Endodermal cell (in vitro differentiated cells): ENCODE measurements at regions not wholly inside any gene's neighbourhood (a gene's known extent, or its start where the extent isn't known, plus 50 kb on each side); places are given as distances from the start of the nearest gene placed in this dataset.

ENCODE experiments used
- DNase-seq: peaks from one replicate; pipeline ENCODE4 v3.0.0-alpha.2; 2017
- H3K27ac ChIP-seq: 2 replicates; pipeline ENCODE4 v1.5.1; 2013; ENCODE audit warnings: mild to moderate bottlenecking, low read depth, low read length, moderate library complexity
- H3K27me3 ChIP-seq: 2 replicates; pipeline ENCODE4 v1.6.1; 2013; ENCODE audit warnings: mild to moderate bottlenecking, low read length, moderate library complexity; ENCODE audit not compliant: insufficient read depth, control insufficient read depth, poor library complexity, severe bottlenecking
- H3K36me3 ChIP-seq: 2 replicates; pipeline ENCODE4 v1.7.0; 2013; ENCODE audit warnings: mild to moderate bottlenecking, low read length, moderate library complexity; ENCODE audit not compliant: control insufficient read depth, insufficient read depth
- H3K4me1 ChIP-seq: one replicate; pipeline ENCODE4 v1.7.0; 2013; ENCODE audit warnings: low read length; ENCODE audit not compliant: control insufficient read depth, insufficient read depth
- H3K4me3 ChIP-seq: 2 replicates; pipeline ENCODE4 v1.5.1; 2013; ENCODE audit warnings: mild to moderate bottlenecking, low read length, moderate library complexity
- H3K9ac ChIP-seq: 2 replicates; pipeline ENCODE4 v1.6.1; 2013; ENCODE audit warnings: mild to moderate bottlenecking, low read length, moderate library complexity; ENCODE audit not compliant: poor library complexity, severe bottlenecking; ENCODE audit errors: extremely low read depth
- H3K9me3 ChIP-seq: 2 replicates; pipeline ENCODE4 v1.6.1; 2013; ENCODE audit warnings: mild to moderate bottlenecking, low read length, moderate library complexity; ENCODE audit not compliant: control insufficient read depth
- H3K27ac Mint-ChIP-seq: 2 replicates; pipeline ENCODE4 v1.8.0; 2020; ENCODE audit warnings: mixed read lengths
- H3K27me3 Mint-ChIP-seq: 2 replicates; pipeline ENCODE4 v1.8.0; 2021; ENCODE audit warnings: mild to moderate bottlenecking, mixed read lengths; ENCODE audit not compliant: insufficient read depth
- H3K36me3 Mint-ChIP-seq: 2 replicates; pipeline ENCODE4 v1.8.0; 2020; ENCODE audit warnings: low read depth, mixed read lengths
- H3K4me1 Mint-ChIP-seq: 2 replicates; pipeline ENCODE4 v1.8.0; 2020; ENCODE audit warnings: mixed read lengths
- H3K4me3 Mint-ChIP-seq: 2 replicates; pipeline ENCODE4 v1.8.0; 2020; ENCODE audit warnings: mild to moderate bottlenecking, moderate library complexity, mixed read lengths
- H3K9me3 Mint-ChIP-seq: 2 replicates; pipeline ENCODE4 v1.8.0; 2020; ENCODE audit warnings: mild to moderate bottlenecking, mixed read lengths
- WGBS, 2 experiments: methylation state at CpG; one replicate each; pipeline versions ENCODE4 v1.1.5 to v1.1.7; 2013; ENCODE audit warnings: missing lambda C conversion rate in 2 of 2, mixed read lengths in 1 of 2; ENCODE audit not compliant: insufficient coverage in 1 of 2, insufficient read length in 1 of 2; 5-methylcytosine and 5-hydroxymethylcytosine counted together
- TF ChIP-seq, protein P1 (sequence below): fragments of 200-600 bp; sonication (generic); conservative IDR thresholded peaks from 2 replicates; pipeline ENCODE4 v1.5.0; 2021; ENCODE audit warnings: antibody characterized with exemption, mild to moderate bottlenecking

GRCh38 chr4:137393044-137393443 lies 139.2 kb downstream of the PCDH18 start:
- TF ChIP-seq, protein P1, sequence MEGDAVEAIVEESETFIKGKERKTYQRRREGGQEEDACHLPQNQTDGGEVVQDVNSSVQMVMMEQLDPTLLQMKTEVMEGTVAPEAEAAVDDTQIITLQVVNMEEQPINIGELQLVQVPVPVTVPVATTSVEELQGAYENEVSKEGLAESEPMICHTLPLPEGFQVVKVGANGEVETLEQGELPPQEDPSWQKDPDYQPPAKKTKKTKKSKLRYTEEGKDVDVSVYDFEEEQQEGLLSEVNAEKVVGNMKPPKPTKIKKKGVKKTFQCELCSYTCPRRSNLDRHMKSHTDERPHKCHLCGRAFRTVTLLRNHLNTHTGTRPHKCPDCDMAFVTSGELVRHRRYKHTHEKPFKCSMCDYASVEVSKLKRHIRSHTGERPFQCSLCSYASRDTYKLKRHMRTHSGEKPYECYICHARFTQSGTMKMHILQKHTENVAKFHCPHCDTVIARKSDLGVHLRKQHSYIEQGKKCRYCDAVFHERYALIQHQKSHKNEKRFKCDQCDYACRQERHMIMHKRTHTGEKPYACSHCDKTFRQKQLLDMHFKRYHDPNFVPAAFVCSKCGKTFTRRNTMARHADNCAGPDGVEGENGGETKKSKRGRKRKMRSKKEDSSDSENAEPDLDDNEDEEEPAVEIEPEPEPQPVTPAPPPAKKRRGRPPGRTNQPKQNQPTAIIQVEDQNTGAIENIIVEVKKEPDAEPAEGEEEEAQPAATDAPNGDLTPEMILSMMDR = no peak
- H3K36me3 Mint-ChIP-seq = no peaks in the 10 kb centered on the region
- WGBS, 2 experiments = 70% methylated on average over 1 of the region's 2 CpGs; no CpG with 5 or more reads in 1 of the 2 experiments
- peaks cover 5% of the 10 kb centered on the region for H3K4me1 Mint-ChIP-seq
- Histone ChIP-seq H3K27ac (no peak overlapping the region), H3K9me3 (no peaks in the 10 kb centered on the region), H3K9ac (no peak overlapping the region), H3K4me3 (no peak overlapping the region), H3K4me1 (no peaks in the 10 kb centered on the region), H3K27me3 (no peaks in the 10 kb centered on the region), H3K36me3 (no peaks in the 10 kb centered on the region)
- no peak overlapping the region for H3K27ac Mint-ChIP-seq
- H3K9me3 Mint-ChIP-seq = no peaks in the 10 kb centered on the region
- no peak overlapping the region for H3K4me3 Mint-ChIP-seq
- DNase-seq = no peak
- no peaks in the 10 kb centered on the region for H3K27me3 Mint-ChIP-seq

GRCh38 chr4:137390707-137391106 lies 141.6 kb downstream of the PCDH18 start:
- no peak overlapping the region for H3K27ac Mint-ChIP-seq
- Histone ChIP-seq H3K27ac (no peak overlapping the region), H3K9me3 (no peaks in the 10 kb centered on the region), H3K27me3 (no peaks in the 10 kb centered on the region), H3K9ac (no peak overlapping the region), H3K4me3 (no peak overlapping the region), H3K36me3 (no peaks in the 10 kb centered on the region), H3K4me1 (no peaks in the 10 kb centered on the region)
- TF ChIP-seq, protein P1 = no peak
- no peaks in the 10 kb centered on the region for H3K27me3 Mint-ChIP-seq
- H3K36me3 Mint-ChIP-seq = no peaks in the 10 kb centered on the region
- no peaks in the 10 kb centered on the region for H3K4me1 Mint-ChIP-seq
- H3K4me3 Mint-ChIP-seq = no peak overlapping the region
- no peaks in the 10 kb centered on the region for H3K9me3 Mint-ChIP-seq
- no peak for DNase-seq

DNA sequence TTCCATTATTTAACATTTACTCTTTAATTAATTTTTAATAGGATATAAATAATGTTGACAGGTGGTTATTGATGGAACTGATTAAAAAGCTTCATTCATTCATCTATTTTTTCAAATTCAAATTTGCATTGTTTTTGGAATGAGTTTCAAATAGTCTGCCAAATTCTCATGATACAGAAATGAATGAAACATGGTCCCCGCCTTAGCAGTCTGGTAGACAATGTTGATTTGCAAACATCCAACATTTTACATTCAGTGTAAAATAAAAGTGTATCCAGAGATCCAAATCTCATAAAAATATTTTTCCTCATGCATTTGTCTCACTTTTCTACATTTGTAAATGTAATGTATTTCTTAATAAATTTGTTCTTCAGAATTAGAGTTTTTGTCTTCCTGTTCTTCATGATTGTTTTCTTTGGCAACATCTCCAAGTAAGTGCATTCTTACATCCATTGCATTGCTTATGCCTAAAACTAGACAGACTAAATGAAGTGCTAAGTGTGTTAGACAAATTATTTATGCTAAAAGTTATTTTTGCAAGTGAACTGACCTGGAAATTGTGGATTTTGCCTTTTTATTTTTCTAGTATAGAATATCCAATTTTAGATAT lies 142.3 kb downstream of the PCDH18 start:
- Mint-ChIP-seq H3K27me3 (no peaks in the 10 kb centered on the region), H3K27ac (no peak overlapping the region), H3K4me1 (peaks cover under 1% of the 10 kb centered on the region), H3K4me3 (no peak overlapping the region), H3K36me3 (no peaks in the 10 kb centered on the region), H3K9me3 (no peaks in the 10 kb centered on the region)
- no peak overlapping the region for H3K4me3 ChIP-seq
- no peaks in the 10 kb centered on the region for H3K27me3 ChIP-seq
- H3K9ac ChIP-seq = no peak overlapping the region
- no peaks in the 10 kb centered on the region for H3K9me3 ChIP-seq
- H3K27ac ChIP-seq = no peak overlapping the region
- H3K36me3 ChIP-seq = no peaks in the 10 kb centered on the region
- TF ChIP-seq, protein P1 = no peak
- DNase-seq = no peak
- WGBS, 2 experiments = 95 to 100% methylated on average over 1 of the region's 1 CpG
- no peaks in the 10 kb centered on the region for H3K4me1 ChIP-seq
